Mesothelial cell of epicardium (in vitro differentiated cells): ENCODE measurements at regions not wholly inside any gene's neighbourhood (a gene's known extent, or its start where the extent isn't known, plus 50 kb on each side); places are given as distances from the start of the nearest gene placed in this dataset.

Source experiments
- DNase-seq, 2 experiments: peaks; one replicate each; pipeline ENCODE4 v3.0.0; 2021; ENCODE audit warnings: low spot score in 2 of 2; ENCODE audit not compliant: unreplicated experiment in 2 of 2
- H3K27ac Mint-ChIP-seq: 2 replicates; pipeline ENCODE4 v1.8.0; 2021; ENCODE audit warnings: mixed read lengths
- H3K27me3 Mint-ChIP-seq: 2 replicates; pipeline ENCODE4 v1.8.0; 2021; ENCODE audit warnings: low read depth, mixed read lengths
- H3K36me3 Mint-ChIP-seq: 2 replicates; pipeline ENCODE4 v1.8.0; 2021; ENCODE audit warnings: mixed read lengths
- H3K4me1 Mint-ChIP-seq: 2 replicates; pipeline ENCODE4 v1.8.0; 2021; ENCODE audit warnings: mixed read lengths
- H3K4me3 Mint-ChIP-seq: 2 replicates; pipeline ENCODE4 v1.8.0; 2021; ENCODE audit warnings: mild to moderate bottlenecking, moderate library complexity, mixed read lengths
- H3K9me3 Mint-ChIP-seq: 2 replicates; pipeline ENCODE4 v1.8.0; 2021; ENCODE audit warnings: mixed read lengths
- TF ChIP-seq, protein P1 (sequence below): fragments of 200-600 bp; sonication (generic); IDR thresholded peaks from one replicate; pipeline ENCODE4 v1.5.0; 2021; ENCODE audit warnings: antibody characterized with exemption; ENCODE audit not compliant: unreplicated experiment

- Mint-ChIP-seq H3K36me3 (no peaks in the 10 kb centered on the region), H3K27me3 (no peaks in the 10 kb centered on the region), H3K4me1 (no peaks in the 10 kb centered on the region), H3K27ac (no peak overlapping the region), H3K9me3 (peaks cover 7% of the 10 kb centered on the region), H3K4me3 (no peak overlapping the region)
- DNase-seq = no peak
- TF ChIP-seq, protein P1, sequence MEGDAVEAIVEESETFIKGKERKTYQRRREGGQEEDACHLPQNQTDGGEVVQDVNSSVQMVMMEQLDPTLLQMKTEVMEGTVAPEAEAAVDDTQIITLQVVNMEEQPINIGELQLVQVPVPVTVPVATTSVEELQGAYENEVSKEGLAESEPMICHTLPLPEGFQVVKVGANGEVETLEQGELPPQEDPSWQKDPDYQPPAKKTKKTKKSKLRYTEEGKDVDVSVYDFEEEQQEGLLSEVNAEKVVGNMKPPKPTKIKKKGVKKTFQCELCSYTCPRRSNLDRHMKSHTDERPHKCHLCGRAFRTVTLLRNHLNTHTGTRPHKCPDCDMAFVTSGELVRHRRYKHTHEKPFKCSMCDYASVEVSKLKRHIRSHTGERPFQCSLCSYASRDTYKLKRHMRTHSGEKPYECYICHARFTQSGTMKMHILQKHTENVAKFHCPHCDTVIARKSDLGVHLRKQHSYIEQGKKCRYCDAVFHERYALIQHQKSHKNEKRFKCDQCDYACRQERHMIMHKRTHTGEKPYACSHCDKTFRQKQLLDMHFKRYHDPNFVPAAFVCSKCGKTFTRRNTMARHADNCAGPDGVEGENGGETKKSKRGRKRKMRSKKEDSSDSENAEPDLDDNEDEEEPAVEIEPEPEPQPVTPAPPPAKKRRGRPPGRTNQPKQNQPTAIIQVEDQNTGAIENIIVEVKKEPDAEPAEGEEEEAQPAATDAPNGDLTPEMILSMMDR = no peak
Measured at GRCh38 chrX:69215161-69215875, 50.1 kb upstream of the PJA1 start.
